ENCODE measurements at regions not wholly inside any gene's neighbourhood (a gene's known extent, or its start where the extent isn't known, plus 50 kb on each side); places are given as distances from the start of the nearest gene placed in this dataset.

- DNase-seq, result no peak
Measured at GRCh38 chr22:48893288-48894063, 934.2 kb downstream of the BRD1 start.

GRCh38 chr22:48892578-48893287 is 934.9 kb downstream of the BRD1 start:
- DNase-seq, result no peak

- no peak for DNase-seq
Measured at GRCh38 chr22:48891688-48892577, 935.7 kb downstream of the BRD1 start.

- no peak for DNase-seq
Measured at GRCh38 chr22:48890693-48891554, 936.7 kb downstream of the BRD1 start.

- no peak for DNase-seq
Measured at GRCh38 chr22:48889887-48890692, 937.6 kb downstream of the BRD1 start.

- DNase-seq, result no peak
Measured at GRCh38 chr22:48889209-48889830, 938.4 kb downstream of the BRD1 start.

DNA sequence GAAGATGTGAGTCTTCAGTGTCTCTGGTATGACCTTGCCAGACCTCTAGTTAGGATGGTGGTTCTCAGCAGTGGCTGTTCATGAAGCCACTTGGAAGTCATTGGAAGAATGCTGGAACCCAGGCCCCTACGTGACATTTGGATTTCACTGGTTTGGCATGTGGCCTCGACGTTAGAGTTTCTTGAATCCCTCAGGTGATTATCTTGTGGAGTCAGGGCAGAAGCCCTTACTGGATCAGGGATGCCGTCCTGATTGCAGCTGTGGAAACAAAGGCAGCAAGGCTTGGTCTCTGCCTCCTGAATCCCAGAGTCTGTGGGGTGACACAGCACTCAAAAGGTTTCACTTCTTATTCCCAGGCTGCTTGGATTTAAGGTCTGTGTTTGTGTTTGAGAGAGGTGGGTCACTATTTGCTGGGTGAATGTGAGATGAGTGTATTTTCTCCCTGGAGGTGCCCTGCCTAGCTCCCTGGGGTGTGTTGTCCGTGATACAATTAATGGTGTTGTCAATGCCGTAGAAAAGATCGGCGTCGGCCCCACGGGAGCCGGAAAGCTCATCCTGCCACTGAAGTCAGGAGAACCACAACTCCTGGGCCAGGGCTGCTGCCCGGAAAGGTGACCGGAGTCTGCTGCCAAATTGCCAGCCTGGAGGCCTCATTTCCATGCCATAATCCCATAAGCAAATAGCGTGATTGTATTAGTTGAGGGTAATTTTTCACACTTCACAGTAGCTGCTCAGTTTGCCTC is 939.0 kb downstream of the BRD1 start:
- DNase-seq, result no peak

DNA sequence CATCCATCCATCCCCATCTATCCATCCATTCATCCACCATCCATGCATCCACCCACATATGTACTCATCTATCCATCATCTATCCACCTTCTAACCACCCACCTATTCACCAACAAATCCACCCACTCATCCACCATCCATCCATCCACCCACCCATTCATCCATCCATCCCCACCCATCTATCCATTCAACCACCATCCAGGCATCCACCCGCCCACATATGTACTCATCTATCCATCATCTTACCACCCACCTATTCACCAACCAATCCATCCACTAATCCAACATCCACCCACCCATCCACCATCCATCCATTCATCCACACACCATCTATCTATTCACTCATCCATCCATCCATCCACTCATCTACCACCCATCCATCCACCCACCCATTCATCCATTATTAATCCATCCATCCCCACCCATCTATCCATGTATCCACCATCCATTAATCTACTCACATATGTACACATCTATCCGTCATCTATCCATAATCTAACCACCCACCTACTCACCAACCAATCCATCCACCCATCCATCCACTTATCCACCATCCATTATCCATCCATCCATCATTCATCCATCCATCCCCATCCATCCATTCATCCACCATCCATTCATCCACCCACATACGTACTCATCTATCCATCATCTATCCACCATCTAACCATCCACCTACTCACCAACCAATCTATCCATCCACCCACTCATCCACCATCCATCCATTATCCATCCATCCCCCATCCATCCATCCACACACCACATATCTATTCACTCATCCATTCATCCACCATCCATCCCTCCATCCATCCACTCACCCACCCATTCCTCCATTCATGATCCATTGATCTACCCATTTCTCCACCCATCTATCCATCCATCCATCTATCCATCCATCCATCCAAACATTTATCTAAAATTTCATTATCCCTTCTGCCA is 940.0 kb downstream of the BRD1 start:
- no peak for DNase-seq

DNA sequence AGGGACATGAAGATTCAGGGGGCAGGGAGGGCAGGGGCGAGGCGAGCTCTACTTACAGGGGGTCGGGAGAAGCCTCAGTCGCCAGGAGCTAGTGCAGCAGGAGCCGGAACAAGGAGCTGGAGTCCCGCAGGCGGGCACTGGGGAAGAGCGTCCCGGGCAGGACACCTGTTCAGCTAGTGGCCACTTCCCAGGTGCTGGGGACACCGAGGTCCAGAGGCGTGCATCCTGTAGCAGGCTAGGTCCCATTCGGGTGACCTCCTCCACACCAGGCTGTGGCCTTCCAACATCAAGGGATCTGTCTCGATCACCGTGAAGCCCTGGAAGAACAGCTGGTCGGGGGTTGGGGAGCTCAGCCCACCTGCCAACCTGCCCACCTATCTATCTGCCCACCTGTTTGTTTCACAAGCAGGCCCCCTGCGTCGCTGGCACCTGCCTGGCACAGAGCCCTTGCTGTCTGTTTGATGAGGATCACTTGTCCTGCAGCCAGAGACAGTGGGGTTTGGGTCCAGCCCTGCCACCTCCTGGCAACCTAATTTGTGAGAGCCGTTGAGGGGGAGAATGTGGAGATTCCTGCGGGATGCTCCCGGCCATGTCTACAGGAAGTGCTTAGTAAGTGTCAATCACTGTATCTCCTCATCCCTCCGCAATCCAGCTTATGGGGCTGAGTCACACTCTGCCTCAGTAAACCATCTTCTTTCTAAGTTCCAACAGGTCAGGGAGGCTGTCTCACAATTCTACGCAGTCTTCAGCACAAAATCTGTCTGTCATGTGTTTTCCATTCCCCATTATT is 940.9 kb downstream of the BRD1 start:
- no peak for DNase-seq

- no peak for DNase-seq
Measured at GRCh38 chr22:48885919-48886305, 941.8 kb downstream of the BRD1 start.

DNA sequence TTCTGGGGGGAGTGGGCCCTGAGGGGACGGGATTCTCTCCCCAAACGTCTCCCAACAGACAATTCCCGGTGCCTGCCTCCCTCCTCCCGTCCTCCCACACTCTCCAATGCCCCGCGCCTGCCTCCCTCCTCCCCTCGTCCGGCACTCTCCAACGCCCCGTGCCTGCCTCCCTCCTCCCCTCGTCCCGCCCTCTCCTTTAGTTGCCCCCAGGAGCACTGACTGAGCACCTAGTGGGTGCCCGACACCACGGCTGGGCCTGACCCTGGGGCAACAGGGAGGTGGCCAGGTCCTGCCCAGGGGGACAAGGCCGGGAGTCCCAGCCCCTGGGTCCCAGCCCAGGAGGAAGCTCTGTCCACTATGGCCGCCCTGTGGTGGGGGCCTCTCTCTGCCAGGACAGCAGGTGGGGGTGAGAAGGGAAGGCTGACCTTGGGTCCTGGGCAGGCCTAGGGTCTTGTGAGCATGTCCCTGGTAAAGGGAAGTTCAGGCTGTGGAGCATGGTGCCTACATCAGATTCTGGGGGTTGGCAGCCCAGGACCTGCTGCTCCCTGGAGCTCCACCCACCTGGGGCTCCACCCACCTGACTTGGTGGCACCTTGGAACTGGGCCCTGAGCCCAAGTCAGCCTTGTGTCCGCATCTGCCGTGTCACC is 942.3 kb downstream of the BRD1 start:
- no peak for DNase-seq

DNA sequence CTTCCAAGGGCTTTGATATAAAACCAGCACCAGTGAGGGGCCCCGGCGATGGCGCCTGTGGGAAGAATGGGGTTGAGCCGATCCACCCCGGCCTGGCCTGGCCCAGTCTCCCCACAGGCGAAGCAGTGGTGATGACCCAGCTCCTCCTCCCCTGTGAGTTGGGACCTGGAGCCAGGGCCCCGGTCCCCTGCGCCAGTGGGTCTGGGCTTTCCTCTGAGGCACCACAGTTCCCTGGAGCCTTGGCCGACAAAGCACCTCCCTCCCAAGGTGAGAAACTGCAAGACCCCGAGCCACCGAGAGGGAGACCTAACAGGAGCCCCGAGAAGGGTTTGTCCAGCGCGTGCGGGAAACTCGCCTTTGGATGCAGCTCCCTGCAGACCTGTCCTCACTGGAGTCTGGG is 942.9 kb downstream of the BRD1 start:
- no peak for DNase-seq

- no peak for DNase-seq
Measured at GRCh38 chr22:48884324-48884723, 943.3 kb downstream of the BRD1 start.

DNA sequence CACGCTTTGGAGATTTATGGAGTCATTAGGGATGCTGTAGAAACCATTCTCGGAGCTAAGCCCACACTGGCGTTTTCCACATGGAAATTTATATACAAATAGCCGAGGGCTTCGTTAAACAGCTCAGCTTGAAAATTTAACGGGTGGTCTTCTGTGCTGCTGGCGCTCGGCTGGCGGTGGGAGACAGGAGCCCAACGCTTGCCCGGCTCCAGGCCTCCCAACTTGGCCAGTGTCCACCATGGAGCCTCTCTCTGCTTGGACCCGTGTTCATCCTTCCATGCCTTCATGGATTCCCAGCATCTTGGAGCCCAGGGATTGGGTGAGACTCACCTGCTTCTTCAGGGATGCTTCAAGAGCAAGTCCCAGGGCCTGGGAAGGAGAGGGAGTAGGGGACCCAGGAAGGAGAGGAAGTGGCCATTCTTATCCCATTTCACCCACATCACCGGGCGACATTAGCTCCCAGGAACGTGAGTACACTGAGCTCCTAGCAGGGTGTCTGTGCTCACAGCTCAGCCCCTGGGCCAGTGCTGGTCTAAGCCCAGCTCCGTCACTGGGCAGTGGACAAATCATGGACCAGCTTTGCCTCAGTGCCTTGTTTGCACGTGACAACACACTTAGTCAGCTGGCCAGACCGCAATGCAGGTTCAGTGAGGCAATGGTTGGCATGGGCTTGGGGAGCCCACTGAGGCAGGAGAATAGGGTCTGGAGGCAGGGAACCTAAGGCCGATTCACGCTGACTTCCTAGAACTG is 944.3 kb downstream of the BRD1 start:
- no peak for DNase-seq

DNA sequence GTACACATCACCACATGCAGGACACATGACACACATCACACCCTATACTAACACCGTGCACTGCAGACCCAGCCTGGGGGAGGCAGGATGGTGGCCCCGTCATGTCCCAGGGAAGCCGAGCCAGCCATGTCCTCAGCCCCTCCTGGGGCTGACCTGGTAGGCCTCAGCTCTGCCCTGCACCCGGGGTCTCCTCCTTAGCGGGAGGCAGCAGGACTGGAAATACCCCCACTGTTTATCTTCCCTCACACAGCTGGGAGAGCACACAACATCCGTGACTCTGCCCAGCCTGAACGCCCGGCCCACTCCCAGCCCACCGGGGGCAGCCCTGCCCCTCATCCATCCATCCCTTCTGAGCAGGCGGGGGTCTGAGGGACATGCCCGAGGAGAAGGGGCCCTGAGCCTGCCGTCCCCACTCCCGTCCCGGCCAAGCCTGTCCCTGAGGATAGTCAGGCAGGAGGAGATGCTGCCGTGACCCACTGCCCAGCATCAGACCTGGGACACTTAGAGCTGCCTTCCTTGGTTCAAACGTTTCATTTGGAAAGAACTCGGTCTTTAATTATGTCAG is 945.0 kb downstream of the BRD1 start:
- DNase-seq, result no peak

DNA sequence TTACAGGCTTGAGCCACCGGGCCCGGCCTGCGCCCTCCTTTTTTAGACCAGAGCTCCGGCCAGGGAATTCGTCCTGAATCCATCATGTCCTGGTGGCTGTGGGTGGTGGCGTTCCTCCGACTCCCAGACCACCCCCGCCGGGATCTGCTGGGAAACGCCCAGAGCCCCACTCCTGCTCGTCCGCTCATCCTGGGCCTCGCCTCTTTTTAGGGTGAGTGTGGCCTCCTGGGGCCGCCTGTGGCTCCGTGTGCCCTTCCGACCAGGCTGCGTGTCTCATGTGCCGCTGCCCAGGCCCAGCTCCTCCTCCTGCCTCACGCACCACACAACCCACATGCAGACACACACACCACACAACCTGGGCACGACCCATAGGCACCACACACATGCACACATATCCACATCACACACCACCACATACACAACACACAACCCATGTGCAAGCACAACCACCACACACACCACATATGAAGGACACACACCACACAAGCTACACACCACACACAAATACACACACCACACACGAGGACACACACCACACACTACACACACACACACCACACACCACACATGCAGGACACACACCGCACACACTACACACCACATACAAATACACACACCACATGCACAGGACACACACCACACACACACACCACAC is 946.2 kb downstream of the BRD1 start:
- DNase-seq, result no peak
